ENCODE measurements at regions not wholly inside any gene's neighbourhood (a gene's known extent, or its start where the extent isn't known, plus 50 kb on each side); places are given as distances from the start of the nearest gene placed in this dataset.

DNA sequence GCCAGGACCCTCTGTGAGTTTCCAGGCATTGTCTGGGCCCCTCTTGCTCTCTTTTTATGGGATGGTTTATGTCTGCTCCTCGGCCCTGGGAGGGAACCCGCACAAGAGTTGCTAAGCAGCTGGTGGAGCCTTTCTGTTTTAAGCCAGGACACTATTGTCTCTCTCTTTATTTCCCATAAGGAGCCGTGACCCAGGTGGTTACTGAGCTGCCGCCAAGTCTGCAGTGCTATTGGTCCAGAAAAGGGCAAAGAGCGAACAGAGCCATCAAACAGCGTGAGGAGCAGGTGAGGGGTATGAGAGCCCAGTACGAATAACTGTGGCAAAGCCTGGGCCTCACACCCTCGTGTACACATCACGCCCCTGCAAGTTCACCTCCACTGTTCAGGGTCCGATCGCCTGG lies 280.2 kb downstream of the SHQ1 start:
- DNase-seq (ENCODE audit: low read depth in 2 of 3, low spot score in 2 of 3), result no peak

DNA sequence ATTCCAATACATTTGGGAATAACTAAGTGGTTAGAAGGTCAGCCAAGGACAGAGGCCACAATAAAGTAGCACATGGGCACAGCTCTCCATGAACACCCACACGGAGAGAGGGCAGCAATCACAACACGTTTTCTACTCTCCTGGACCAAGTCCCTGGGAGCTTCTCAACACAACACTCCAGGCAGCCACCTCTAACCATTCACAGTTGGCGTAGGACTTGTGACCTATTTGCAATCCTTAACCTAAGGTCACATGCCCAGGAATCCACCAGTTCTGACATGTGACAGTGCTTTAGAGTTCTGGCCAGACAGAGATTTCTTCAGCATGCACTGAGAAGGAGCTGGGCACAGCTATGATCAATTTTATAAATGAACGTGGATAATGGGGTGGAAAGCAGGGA lies 280.8 kb downstream of the SHQ1 start:
- DNase-seq (ENCODE audit: low read depth in 2 of 3, low spot score in 2 of 3), result no peak

DNA sequence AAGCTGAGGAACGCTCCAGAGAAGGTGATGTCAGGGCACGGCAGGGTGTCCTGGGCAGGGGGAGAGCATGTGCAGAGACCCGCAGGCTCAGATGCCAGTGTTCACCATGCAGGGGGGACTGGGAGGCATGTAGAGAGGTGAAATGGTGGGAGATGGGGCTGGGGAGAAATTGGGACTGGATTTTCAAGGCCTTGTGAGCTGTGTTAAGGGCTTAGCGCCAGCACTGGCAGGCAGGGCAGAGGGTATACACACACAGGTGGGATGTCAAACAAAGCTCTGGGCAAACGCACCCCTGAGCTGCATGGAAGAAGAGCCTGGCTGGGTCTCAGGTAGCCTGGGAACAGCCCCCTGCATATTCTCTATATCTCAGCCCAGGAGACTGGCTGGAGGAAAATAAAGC lies 282.7 kb downstream of the SHQ1 start:
- DNase-seq (ENCODE audit: low read depth in 2 of 3, low spot score in 2 of 3), result no peak

DNA sequence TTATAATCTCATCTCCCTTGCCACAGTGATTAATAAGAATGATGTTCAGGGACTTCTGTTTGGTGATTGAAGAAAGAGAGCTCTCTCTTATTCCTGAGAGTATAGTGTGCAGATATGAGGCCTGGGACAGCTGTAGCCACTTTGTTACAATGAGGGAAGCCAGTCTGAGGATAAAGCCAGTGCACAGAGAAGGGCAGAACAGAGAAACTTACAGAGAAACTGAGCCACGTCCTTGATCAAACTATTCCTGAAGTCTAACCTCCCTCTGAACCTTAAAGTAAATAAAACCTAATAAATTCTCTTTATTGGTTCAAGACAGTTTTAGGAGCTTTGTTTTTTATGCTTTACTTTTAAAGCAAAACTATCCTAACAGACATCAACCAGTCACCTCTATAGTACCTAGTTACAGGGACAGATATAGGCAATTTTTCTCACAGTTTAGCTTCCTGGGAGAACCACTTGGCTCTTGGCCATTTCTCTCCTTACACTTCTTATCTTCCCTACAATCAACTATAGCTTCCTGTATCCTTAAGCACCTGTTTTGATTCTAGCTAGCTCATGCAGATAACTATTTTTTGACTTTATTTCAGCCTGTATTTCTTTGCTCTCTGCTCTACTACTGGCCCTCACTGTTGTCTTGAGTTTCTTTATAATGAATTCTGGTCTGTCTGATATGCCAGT lies 284.4 kb downstream of the SHQ1 start:
- no peak for DNase-seq (ENCODE audit: low read depth in 2 of 3, low spot score in 2 of 3)

DNA sequence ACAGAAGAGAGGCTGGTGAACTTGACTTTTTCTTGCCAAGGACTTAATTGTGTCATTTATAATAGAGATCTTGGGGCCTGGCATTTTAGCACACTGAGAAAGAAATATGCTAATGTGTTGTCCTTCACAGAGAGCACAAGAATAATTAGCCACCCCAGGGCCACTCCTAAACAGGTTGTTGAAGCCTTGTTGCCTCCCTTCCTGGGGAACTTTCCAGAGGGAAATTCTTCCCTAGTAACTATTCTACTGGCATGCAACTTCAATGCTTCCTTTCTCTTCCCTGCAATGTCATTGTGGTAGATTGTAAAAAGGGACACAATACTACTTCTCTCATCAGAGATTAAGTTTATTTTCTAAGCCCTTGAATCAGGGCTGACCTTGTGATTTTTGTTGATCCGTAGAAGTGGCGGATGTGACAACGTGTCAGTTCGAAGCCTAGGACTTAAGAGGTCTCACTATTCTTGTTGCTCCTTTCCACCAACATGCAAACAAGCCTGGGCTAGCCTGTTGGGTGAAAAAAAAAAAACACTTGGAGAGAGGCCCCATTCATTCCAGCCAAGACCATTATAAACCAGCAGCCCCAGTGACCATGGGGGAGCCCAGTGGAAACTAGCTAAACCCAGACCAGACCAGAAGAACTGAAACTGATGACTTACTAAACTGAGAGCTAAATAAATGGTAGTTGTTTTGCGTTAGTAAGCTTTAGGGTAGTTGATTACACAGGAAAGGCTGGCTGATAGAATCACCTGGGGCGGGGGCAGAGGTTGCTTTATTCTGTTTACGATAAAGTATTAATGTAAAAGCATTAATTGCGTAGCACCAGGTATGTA lies 287.2 kb downstream of the SHQ1 start:
- DNase-seq (ENCODE audit: low read depth in 2 of 3, low spot score in 2 of 3), result no peak

DNA sequence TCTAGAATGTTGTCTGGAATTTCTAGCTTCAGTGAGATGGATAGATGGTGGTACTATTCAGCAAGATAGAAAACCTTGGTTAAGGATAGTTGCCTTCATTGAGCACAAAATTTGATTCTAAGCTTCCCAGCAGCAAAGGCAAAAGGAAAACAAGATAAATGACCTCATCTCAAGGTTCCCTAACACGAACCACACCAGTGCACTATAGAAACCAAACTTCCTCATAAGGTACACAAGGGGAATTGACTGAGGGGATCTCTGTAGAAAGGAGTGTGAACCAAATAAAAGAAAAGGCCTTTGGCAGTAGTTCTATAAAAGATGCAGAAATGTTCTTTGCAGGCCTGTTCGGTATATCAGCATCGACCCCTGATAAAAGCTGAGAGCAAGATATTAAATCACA lies 288.9 kb downstream of the SHQ1 start:
- no peak for DNase-seq (ENCODE audit: low read depth in 2 of 3, low spot score in 2 of 3)

DNA sequence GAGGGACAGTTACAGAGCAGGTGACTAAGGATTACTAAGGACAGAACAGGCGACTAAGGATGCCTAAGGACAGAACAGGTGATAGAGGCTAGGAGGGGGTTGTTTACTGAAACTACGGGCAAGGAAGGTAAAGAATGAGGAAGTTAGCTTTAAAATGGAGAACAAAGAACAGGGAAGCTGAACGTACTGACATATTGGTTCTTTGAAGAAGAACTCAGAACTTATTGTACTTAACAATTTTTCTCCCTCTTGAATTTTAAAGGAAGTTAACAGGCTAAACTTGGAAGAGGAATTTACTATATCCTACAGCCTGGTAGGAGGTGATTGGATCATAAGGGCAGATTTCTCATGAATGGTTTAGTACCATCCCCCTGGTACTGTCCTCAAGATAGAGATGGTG lies 290.2 kb downstream of the SHQ1 start:
- DNase-seq (ENCODE audit: low read depth in 2 of 3, low spot score in 2 of 3), result no peak

DNA sequence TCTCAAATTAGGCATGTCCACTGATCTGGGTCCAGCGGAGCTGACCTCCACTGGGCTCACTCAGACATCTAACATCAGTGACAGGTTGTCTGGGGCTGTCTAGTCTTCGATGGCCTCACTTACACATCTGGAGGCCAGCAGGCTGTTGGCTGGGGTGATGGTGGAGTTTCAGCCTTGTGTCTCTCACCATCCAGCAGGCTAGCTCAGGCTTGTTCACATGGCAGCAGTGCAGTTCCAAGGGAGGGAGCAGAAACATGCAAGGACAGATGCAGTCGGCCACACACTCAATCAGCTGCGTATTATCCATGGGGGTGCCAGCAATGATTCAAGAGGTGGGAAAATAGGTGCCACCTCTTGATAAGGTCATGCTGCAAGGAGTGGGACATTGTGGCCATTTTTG lies 292.5 kb downstream of the SHQ1 start:
- DNase-seq (ENCODE audit: low read depth in 2 of 3, low spot score in 2 of 3), result no peak

DNA sequence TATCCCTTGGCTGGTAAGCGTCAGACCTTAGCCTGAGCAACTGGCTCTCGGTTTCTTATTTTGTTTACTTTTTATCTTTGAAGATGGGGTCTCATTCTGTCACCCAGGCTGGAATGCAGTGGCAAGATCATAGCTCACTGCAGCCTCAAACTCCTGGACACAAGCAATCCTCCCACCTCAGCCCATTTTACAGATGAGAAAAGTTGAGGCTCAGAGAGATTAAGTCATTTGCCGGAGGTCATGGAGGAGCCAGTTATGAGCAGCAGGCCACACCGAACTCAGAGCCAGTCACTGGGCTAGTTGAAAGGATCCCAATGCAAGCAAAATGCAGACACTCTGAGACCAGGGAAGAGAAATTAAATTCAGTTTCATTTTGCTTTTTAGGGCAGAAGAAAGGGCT lies 293.6 kb downstream of the SHQ1 start:
- no peak for DNase-seq (ENCODE audit: low read depth in 2 of 3, low spot score in 2 of 3)

DNA sequence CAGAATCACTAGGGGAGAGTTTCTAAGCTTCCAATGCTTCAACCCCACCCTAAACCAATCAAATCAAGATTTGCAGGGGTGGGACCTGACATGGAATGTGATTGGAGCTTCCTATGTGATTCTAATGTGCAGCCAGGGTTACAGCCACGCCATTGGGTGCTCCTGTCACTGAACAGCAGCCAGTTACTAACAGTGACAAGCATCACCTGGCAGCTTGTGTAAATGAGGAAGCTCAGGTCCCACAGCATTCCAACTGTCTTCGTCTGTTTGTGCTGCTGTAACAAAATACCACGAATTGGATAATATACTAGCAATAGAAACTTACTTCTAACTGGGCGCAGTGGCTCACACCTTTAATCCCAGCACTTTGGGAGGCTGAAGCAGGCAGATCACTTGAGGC lies 294.9 kb downstream of the SHQ1 start:
- DNase-seq (ENCODE audit: low read depth in 2 of 3, low spot score in 2 of 3), result no peak

DNA sequence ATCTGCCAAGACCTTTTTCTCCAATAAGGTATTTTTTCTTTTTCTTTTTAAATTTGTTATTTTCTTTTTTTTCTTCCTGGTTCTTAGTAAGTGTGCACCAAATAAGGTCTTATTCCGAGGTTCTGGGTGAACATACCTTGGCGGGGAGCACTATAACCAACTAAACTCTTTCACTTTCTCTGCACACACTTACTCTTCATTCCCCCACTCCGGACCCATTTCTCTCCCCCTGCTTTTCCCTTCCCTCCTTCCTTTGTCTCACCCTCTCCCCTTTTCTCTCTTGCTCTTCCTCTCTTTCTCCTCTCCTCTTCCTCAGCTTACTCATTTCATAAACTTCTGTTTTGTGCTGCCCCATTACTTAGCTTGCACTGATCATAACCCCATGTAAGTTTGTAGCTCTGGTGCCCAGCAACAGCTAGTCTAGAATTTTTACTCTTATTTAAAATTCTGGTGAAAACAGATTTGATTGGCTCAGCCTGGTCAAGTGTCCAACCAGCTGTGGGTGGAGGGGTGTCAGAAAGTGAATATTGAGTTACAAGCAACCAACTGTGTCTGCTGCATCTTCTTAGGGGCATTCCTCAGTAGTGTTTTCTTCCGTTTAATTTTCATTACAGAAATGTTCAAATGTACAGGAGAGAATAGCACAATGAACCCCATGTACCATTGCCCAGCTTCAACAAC lies 297.5 kb downstream of the SHQ1 start:
- no peak for DNase-seq (ENCODE audit: low read depth in 2 of 3, low spot score in 2 of 3)

DNA sequence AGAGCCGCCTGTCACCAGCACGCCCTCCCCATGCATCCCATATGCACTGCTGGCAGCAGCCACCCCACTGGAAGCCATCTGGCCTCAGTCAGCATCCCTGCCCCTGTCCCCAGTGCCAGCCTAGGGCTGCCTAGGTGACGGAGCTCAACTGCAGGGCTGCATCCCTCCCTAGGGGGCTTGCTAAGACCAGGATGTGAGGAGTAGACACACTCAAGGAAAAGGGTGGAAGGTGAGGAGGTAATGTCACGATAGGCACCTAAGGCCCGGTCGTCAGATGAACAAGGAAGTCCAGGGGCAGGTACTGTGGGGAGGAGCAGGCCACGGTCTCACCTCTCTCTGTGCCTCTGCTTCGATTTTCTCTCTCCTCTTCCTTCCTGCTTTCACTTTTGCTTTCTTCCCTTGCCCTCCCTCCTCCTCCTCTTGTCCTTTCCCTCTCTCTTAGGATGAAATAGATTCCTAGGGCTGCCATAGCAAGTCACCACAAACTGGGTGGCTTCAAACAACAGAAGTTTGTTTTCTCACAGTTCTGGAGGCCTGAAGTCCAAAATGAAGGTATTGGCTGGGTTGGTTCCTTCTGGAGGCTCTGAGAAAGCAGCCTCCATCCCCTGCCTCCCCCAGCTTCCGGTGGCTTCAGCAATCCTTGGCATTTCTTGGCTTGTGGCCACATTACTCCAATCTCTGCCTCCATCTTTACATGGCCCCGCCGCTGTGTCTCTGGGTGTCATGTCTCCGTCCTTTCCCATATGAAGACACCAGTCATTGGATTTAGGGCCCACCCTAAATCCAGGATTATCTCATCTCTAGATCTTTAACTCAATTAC lies 298.3 kb downstream of the SHQ1 start:
- DNase-seq (ENCODE audit: low read depth in 2 of 3, low spot score in 2 of 3), result no peak

DNA sequence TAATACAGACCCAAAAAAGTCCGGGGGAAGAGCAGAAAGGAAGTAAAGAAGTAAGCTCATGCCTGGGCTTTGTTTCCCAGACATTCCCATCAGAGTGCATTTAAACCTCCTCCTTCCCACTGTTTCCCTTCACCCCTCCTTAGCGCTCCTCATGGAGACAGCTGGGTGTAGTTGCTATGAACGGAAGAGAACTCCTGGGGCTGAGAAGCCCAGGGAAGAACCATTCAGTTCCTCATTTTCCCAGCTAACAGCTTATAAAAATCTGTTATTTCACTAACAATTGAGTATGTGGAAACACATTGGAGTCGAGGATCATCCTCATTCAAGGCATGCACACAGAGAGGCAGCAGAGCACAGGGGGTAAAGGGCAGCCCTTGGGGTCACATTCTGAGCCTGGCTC lies 299.3 kb downstream of the SHQ1 start:
- no peak for DNase-seq (ENCODE audit: low read depth in 2 of 3, low spot score in 2 of 3)

DNA sequence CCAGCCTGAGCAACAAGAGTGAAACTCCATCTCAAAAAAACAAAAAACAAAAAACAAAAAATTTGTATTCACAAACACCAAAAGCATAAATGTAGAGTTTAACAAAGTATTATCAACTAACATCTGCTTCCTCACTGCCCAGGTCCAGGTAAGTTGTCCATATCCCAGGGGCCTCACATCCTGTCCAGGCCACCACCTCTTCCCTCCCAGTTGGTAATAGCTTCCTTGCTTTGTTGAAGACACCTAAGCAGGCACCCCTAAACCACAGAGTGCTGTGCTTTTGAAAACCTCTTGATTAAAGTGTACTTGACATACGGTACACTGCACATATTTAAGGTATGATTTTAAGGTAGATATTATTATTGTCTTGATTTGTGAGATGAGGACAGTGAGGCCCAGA lies 299.8 kb downstream of the SHQ1 start:
- no peak for DNase-seq (ENCODE audit: low read depth in 2 of 3, low spot score in 2 of 3)

DNA sequence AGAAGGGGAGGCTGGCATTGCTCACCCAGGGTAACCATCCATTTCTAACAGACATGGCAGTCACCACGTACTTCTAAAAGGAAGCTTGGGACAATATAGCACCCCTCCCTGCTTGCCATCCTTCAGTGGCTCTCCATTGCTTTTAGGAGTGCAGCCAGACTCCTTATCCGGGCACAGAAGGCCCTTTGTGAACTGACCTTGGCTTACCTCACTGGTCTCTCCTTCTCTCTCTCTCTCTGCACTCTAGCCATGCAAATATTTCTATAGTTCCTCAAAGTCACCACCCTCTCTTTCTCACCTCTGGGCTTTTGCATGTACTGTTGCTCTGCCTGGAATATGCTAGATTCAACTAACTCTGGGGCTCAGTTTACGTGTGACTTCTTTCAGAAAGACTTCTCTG lies 301.1 kb downstream of the SHQ1 start:
- no peak for DNase-seq (ENCODE audit: low read depth in 2 of 3, low spot score in 2 of 3)

DNA sequence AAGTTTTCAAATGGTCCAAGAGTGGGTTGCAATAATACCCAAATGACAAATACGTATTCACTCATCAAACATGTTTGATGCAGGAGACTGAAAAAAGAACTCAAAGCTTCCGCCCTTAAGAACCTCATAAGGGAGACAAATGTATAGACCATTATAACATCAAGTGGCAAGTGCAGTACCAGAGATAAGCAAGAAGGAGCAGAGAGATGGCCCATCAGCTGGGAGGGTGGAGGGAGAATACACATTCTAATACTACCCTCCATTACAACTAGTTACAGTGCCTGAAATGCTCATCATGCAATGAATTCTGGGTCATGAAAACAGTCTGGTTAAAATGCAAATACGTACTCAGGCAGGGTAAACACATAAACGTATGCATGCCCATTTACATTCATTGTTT lies 304.0 kb downstream of the SHQ1 start:
- no peak for DNase-seq (ENCODE audit: low read depth in 2 of 3, low spot score in 2 of 3)

DNA sequence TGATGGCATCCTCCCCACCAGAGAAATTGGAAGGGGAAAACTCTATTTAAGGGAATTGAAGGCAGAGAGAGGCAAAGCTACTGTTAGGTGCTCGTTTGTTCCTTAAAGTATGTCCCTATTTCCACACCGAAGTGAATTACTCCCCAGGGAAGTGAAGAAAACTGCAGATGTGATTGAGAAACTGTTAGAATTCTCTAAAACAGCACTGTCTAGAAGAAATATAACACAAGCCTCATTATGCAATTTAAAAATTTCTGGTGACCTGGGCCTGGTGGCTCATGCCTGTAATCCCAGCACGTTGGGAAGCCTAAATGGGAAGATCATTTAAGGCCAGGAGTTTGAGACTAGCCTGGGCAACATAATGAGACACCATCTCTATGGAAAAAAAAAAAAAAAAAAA lies 305.0 kb downstream of the SHQ1 start:
- no peak for DNase-seq (ENCODE audit: low read depth in 2 of 3, low spot score in 2 of 3)

DNA sequence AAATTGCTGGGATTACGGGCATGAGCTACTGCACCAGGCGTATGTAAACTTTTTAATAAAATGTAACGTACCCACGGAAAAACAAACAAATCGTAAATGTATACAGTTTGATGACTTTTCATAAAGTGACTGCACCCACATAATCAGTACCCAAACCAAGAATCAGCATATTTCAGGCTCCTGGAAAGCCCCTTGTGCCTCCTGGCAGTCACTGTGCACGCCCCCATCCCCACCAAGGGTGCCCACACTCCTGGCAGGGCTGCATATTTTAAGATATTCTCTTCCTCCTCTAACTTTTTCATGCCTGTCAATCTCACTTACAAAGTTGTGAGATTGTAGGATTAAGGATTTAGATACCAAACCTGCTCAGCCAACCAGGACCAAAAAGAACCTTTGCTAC lies 305.5 kb downstream of the SHQ1 start:
- no peak for DNase-seq (ENCODE audit: low read depth in 2 of 3, low spot score in 2 of 3)

DNA sequence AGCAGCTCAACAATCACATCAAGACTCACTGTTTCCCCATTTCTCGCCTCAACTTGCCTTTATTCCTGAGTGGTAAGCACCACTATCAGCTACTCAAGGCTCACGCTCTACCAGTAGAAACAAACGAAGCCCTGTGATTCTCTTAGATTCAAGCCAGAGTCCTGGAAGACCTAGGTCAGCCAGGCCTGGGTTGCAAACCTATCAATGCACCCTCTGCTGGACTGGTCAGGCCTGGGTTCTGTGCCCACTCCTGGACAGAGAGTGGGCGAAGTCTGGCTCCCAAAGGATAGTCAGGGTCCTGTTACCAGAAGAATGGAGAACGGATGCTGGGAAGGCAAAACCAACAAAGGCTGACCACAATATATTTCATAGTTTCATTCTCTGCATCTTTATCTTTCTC lies 308.4 kb downstream of the SHQ1 start:
- no peak for DNase-seq (ENCODE audit: low read depth in 2 of 3, low spot score in 2 of 3)

DNA sequence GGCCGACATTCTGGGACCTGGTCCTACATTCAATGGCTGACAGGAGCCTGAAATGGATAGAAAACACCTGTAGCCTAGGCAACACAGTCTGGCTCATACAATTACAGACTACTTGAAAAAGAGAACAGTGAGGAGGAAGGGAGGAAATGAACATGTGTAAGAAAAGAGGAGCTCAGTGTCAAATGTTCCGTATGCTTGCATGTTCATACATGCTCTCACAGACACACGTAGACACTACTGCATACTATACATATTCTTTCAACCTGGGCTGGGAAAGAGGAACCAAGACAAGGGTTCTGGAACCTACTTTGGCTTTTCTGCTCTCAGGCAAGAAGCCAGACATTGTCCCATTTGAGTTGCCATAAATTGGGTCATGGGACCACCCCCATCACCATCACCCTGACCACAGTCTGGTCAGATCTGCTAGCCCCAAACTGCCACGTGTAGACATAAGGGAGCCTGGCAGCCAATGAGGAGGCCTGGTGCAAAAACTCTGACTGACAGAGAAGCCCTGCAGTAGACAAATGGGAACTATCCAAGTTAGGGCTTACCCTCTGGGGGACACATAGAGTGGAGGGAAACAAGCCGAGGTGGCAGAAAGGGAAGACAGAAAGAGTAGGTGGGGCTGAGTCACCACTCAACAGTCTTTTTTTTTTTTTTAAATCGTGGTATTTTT lies 310.0 kb downstream of the SHQ1 start:
- DNase-seq (ENCODE audit: low read depth in 2 of 3, low spot score in 2 of 3), result no peak

DNA sequence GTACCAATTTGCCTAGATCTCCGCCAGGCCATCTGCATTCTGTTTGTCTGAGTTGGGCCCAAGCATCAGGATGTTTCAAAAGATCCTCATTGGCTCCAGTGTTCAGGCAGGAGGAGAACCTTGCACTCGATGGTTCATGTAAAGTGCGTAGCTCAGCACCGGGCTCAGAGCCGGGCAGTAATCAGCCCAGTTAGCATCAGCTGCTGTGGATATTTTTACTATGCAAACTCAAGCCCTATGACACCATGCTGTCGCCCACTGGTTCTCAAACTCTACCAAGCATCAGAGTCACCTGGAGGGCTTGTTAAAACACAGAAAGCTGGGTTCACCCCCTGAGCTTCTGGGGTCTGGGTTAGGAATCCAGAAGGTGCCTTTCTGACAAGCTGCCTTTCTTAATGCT lies 310.8 kb downstream of the SHQ1 start:
- no peak for DNase-seq (ENCODE audit: low read depth in 2 of 3, low spot score in 2 of 3)

Measured in activated CD8-positive, alpha-beta memory T cell treated with anti-CD3 and anti-CD28 coated beads for 48 hours (primary cell).